ENCODE measurements at regions not wholly inside any gene's neighbourhood (a gene's known extent, or its start where the extent isn't known, plus 50 kb on each side); places are given as distances from the start of the nearest gene placed in this dataset.
A peak's percentile ranks its signal among the peaks of the same experiment; 100 is the strongest.

GRCh38 chr2:8582191-8582590, 99.7 kb upstream of the ID2 start:
- no peaks in the 10 kb centered on the region for H3K9me3 ChIP-seq
- no peak overlapping the region for H3K27ac ChIP-seq
- no peak overlapping the region for H3K4me3 ChIP-seq
- H3K36me3 ChIP-seq = no peaks in the 10 kb centered on the region
- no peaks in the 10 kb centered on the region for H3K27me3 ChIP-seq
- no peak for ATAC-seq
- intact Hi-C loops (cut with DNase I; ENCODE audit: low total_unique reads) = no loop called here
- H3K4me1 ChIP-seq = peaks cover 0 to 3% of the 10 kb centered on the region in 2 donors
- in situ Hi-C loops (cut with MboI; ENCODE audit: low sequenced_read_pairs in 4 of 4) = no loop called here
- no peak for DNase-seq
- TF ChIP-seq CTCF (IDR thresholded peaks at IDR 0.05 in 4 of 5, conservative IDR thresholded peaks at IDR 0.05 in 1 of 5) (no peak), POLR2A (IDR thresholded peaks at IDR 0.05) (no peak)

- intact Hi-C loops (cut with DNase I; ENCODE audit: low total_unique reads) = no loop called here
Observed at GRCh38 chr2:8582651-8583399, 99.0 kb upstream of the ID2 start.

GRCh38 chr2:8583400-8584173, 98.3 kb upstream of the ID2 start:
- Histone ChIP-seq H3K4me3 (peak overlapping the region in 2 of 4 donors; percentile 2 to 9), H3K27me3 (no peaks in the 10 kb centered on the region), H3K27ac (peak overlapping the region in 1 of 4 donors; percentile 31), H3K36me3 (no peaks in the 10 kb centered on the region), H3K4me1 (peaks cover 0 to 3% of the 10 kb centered on the region in 2 donors), H3K9me3 (no peaks in the 10 kb centered on the region)
- ATAC-seq (peak; percentile 72 to 74), DNase-seq (peak; percentile 72 to 81)
- intact Hi-C loops (cut with DNase I; ENCODE audit: low total_unique reads) = no loop called here
- in situ Hi-C loops (cut with MboI; ENCODE audit: low sequenced_read_pairs in 4 of 4) = no loop called here
- TF ChIP-seq CTCF (IDR thresholded peaks at IDR 0.05 in 4 of 5, conservative IDR thresholded peaks at IDR 0.05 in 1 of 5) = no peak
- TF ChIP-seq POLR2A (IDR thresholded peaks at IDR 0.05) = no peak

More at GRCh38 chr2:8582651-8583399, 99.0 kb upstream of the ID2 start:
- H3K27me3 ChIP-seq = no peaks in the 10 kb centered on the region
- in situ Hi-C loops (cut with MboI; ENCODE audit: low sequenced_read_pairs in 4 of 4) = no loop called here
- ATAC-seq = no peak
- peak overlapping the region in 1 of 4 donors; percentile 9 for H3K4me3 ChIP-seq
- DNase-seq = no peak
- TF ChIP-seq POLR2A (IDR thresholded peaks at IDR 0.05) (no peak), CTCF (IDR thresholded peaks at IDR 0.05 in 4 of 5, conservative IDR thresholded peaks at IDR 0.05 in 1 of 5) (no peak)
- H3K4me1 ChIP-seq = peaks cover 0 to 3% of the 10 kb centered on the region in 2 donors
- H3K36me3 ChIP-seq = no peaks in the 10 kb centered on the region
- H3K27ac ChIP-seq = peak overlapping the region in 1 of 4 donors; percentile 31
- H3K9me3 ChIP-seq = no peaks in the 10 kb centered on the region

- ATAC-seq = peak in 1 of 2 donors; percentile 22
- intact Hi-C loops (cut with DNase I; ENCODE audit: low total_unique reads) = no loop called here
Observed at GRCh38 chr2:8584174-8585066, 97.4 kb upstream of the ID2 start.

More at GRCh38 chr2:8584174-8585066, 97.4 kb upstream of the ID2 start:
- Histone ChIP-seq H3K4me3 (peak overlapping the region in 2 of 4 donors; percentile 2 to 9), H3K4me1 (peaks cover 0 to 3% of the 10 kb centered on the region in 2 donors), H3K27ac (no peak overlapping the region), H3K36me3 (no peaks in the 10 kb centered on the region), H3K9me3 (no peaks in the 10 kb centered on the region), H3K27me3 (no peaks in the 10 kb centered on the region)
- no peak for DNase-seq
- in situ Hi-C loops (cut with MboI; ENCODE audit: low sequenced_read_pairs in 4 of 4) = no loop called here
- TF ChIP-seq POLR2A (IDR thresholded peaks at IDR 0.05) = no peak
- no peak for TF ChIP-seq CTCF (IDR thresholded peaks at IDR 0.05 in 4 of 5, conservative IDR thresholded peaks at IDR 0.05 in 1 of 5)
